Right ventricle myocardium inferior (tissue), 1 donor: ENCODE measurements at regions not wholly inside any gene's neighbourhood (a gene's known extent, or its start where the extent isn't known, plus 50 kb on each side); places are given as distances from the start of the nearest gene placed in this dataset.
"Not testable (repeated sequence)": the region's sequence is repeated elsewhere in the genome, so short reads cannot be mapped to it uniquely, and the experiment has no call there.

Experiments
- ATAC-seq: fragments of 200-7000 bp; cut with Tn5 transposase; one replicate; pipeline ENCODE4 v1.9.1; 2020; ENCODE audit warnings: mild to moderate bottlenecking, moderate library complexity
- DNase-seq: peaks from one replicate; pipeline ENCODE4 v3.0.0; 2021; ENCODE audit errors: missing footprints
- intact Hi-C: fragments of 100-400 bp; cut with DNase I; formaldehyde crosslinking; loops from one replicate; pipeline ENCODE4 v1.11.0; 2022
- donor health status: DM: no; HTN: yes; CAD: no; lungs with severe emphysema.

DNA sequence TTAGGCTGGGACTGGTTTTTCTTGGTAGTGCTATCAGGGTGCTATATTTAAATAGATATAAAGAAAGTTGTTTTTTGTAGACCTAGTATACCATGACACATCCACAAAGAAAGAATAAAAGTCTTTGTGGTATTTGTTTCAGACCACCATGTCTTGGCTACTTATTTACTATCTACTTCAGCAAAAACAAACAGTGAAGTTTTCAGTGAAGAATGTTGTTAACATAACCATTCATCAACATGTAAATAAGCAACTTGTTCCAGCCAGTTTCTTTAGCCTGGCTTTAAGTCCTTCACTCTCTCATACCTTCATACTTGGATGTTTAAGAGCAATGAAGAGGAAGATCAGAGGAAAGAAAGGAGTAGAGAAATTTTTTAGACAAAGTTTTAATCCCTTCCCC, 624.1 kb downstream of the CD109 start:
- intact Hi-C loops: no loop called here
- no peak for ATAC-seq
- no peak for DNase-seq

DNA sequence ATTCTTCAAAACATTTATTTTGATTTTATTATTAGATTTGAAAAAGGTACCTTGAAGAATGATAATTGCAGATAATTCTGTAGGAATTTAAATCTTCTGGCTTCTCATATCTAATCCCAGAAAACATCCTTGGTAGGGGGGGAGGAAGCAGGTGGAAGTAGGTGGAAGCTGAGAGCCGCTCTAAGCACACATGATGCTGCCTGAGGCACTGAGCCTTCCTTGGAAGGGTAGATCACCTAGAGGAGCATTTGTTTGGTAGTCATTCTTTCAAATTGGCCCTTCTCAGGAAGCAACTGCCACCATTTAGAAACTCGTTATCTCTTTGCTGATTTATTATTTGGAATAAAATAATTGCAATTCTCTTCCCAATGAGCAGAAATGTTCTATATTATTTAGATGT, 623.3 kb downstream of the CD109 start:
- no peak for DNase-seq
- intact Hi-C loops: no loop called here
- no peak for ATAC-seq

DNA sequence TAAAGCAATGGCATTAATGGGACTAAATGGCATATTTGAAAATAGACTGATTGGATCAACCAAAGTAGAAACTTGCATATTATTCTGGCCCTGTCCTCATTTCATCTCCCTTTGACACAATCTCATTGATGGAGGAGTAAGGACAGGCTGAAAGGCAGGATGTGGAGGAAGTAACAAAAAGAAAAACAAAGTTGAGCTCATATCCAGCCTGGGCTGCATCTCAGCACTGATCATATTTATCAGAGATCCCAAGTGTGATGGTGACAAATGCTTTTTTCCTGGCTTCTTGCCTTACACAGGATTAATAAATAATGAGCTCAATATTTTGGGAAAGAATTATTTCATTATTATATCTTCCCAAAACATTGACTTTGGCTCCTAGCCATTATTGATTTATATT, 622.7 kb downstream of the CD109 start:
- intact Hi-C loops: no loop called here
- DNase-seq (no peak), ATAC-seq (no peak)

- ATAC-seq: no peak
- intact Hi-C loops: no loop called here
- no peak for DNase-seq
Measured at GRCh38 chr6:74312081-74312480, 616.1 kb downstream of the CD109 start.

GRCh38 chr6:74311431-74311830, 615.4 kb downstream of the CD109 start:
- intact Hi-C loops: no loop called here
- DNase-seq (no peak), ATAC-seq (no peak)

GRCh38 chr6:74289884-74290283, 593.9 kb downstream of the CD109 start:
- no peak for DNase-seq
- intact Hi-C loops: no loop called here
- ATAC-seq: no peak

- intact Hi-C loops: no loop called here
- ATAC-seq: no peak
- no peak for DNase-seq
Measured at GRCh38 chr6:74287932-74288331, 591.9 kb downstream of the CD109 start.

GRCh38 chr6:74287441-74287840, 591.4 kb downstream of the CD109 start:
- intact Hi-C loops: no loop called here
- ATAC-seq (no peak), DNase-seq (no peak)

GRCh38 chr6:74284284-74284683, 588.3 kb downstream of the CD109 start:
- DNase-seq (no peak), ATAC-seq (no peak)
- intact Hi-C loops: no loop called here

DNA sequence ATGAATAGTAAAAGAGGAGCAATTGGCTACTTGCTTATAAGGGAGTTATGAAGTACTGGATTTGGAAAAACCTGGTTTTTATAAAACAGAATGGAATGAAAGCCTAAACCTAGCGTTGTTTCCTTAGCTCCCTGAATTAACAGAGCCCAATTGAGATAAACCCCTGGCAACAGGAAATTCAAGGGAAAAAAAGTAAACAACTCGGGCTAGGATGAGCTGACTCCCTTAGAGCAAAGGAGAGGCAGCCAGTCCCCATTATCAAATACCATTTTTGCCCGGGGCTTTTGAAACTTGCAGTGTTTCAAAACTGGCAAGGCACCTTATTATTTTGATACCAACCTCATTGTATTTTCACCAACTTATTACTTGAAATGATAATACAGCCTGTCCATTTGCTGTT, 587.5 kb downstream of the CD109 start:
- ATAC-seq: no peak
- DNase-seq: no peak
- intact Hi-C loops: no loop called here

- peak; percentile 50 for DNase-seq
- no peak for ATAC-seq
- intact Hi-C loops: no loop called here
Measured at GRCh38 chr6:74282143-74282689, 586.2 kb downstream of the CD109 start.

- intact Hi-C loops: no loop called here
- no peak for ATAC-seq
Measured at GRCh38 chr6:74280130-74280692, 584.2 kb downstream of the CD109 start.

DNA sequence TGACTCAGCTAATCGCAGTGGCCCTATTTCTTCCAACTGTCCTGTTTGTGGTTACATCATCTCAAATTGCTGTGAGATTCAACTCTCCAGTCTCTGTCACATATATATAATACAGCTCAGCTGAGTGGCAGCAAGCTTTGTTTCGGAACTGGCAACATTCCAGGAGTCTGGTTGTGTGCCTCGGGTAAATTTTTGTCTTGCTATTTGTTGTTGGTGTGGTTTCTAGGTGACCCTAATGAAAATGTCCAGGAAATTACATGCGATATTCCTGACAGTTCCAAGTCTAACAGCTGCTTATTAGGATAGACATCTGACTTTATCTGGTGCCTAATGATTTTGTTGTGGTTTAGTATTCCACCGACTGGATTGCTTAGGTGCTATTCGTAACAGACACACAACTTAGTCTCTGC, 581.8 kb downstream of the CD109 start:
- DNase-seq (no peak), ATAC-seq (no peak)
- intact Hi-C loops: no loop called here

More at GRCh38 chr6:74280130-74280692, 584.2 kb downstream of the CD109 start:
- no peak for DNase-seq

DNA sequence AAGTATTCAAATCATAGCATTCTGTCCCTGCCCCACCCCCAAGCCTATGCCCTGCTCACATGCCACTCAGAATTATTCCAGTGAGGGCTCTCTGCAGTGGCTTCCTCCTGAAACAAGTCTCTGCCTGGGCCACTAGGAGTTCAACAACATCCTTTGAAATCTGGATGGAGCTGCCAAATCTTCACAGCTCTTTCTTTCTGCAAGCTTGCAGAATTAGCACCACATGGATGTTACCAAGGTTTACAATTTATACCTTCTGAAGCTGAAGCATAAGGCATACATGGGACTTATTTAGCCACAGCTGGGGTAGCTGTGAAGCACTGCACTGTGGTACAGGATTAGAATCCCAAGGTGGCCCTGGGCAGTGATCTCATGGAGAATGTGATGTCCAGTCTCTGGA, 577.5 kb downstream of the CD109 start:
- ATAC-seq (no peak), DNase-seq (no peak)
- intact Hi-C loops: no loop called here

- intact Hi-C loops: no loop called here
- ATAC-seq (no peak), DNase-seq (no peak)
Measured at GRCh38 chr6:74269600-74269858, 573.5 kb downstream of the CD109 start.

DNA sequence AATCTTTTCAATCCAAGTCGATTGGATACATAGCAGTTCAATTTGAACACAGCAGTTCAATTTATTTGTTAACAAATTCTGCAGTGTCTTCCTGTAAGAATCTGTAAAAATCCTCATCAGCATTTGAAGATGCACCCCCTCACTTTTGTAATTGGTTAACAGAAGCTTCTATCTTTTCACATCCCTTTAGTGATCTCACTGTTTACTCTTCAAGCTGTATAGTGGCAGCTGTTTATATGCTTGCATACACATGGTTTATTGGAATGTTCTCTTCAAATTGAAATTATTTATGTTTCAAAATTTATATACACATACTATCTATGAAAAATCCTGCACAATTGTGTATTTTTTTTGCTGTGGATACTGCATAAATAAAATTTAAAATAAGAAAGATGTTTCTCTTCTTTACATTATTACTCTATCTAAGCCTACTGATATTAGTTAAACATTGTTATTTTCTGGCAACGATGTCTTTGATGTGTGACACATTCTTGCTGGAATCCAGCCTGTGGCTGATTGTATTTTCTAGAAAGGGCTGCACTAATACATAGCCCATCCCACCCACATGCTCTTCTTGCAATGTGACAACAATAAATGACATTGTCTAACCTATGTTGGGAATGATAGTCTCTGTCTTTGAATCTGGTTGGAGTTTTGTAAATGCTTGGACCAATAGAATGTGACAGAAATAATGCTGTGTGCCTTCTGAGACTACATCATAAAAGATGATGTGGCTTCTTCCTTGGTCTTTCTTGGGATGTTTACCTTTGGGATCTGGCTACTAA, 573.0 kb downstream of the CD109 start:
- DNase-seq (no peak), ATAC-seq (no peak)
- intact Hi-C loops: no loop called here

DNA sequence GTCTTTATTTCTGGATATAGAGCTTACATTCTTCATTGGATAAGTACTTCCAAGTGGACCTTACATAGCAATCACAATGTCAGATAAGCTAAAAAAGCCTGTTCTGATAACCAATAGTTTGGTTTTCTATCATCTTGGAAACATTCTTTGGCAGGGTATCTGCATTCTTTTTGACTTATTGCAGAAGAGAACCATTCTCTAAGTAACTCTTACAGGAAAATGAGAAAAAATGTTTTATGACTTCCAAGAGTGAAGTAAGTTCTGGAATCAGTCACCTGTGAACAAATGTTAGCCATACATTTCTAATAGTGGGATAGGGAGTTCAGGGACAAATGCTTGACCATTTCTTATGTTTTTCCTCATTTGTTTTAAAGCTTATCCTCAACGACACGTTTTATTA, 564.0 kb downstream of the CD109 start:
- intact Hi-C loops: no loop called here
- ATAC-seq: no peak
- DNase-seq: no peak

DNA sequence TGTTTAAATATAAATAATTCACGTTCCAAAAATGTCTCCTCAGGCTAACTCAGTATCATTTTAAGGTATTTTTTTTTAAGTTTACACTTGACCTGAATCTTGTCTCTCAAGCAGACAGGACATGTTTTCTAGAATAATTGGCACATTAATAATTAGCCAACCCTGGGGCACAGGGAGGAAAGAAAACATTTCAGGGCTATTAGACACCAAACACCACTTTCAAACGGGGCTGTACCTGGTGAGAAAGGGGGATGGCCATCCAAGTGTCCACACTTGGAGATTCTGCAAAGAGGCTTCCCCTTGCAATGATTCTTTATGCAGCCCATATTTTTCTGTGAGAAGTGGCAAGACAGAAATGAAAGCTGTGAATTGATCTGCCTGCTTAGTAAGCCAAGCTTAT, 560.8 kb downstream of the CD109 start:
- no peak for ATAC-seq
- no peak for DNase-seq
- intact Hi-C loops: no loop called here

- DNase-seq: no peak
- intact Hi-C loops: no loop called here
- no peak for ATAC-seq
Measured at GRCh38 chr6:74256381-74256780, 560.4 kb downstream of the CD109 start.

DNA sequence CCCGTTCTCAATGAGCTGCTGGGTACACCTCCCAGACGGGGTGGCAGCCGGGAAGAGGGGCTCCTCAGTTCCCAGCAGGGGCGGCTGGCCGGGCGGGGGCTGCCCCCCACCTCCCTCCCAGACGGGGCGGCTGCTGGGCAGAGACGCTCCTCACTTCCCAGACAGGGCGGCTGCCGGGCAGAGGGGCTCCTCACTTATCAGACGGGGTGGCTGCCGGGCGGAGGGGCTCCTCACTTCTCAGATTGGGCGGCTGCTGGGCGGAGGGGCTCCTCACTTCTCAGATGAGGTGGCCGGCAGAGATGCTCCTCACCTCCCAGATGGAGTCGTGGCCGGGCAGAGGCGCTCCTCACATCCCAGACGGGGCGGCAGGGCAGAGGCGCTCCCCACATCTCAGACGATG, 559.0 kb downstream of the CD109 start:
- ATAC-seq, intact Hi-C loops: not testable (repeated sequence)
- peak; percentile 40 for DNase-seq

DNA sequence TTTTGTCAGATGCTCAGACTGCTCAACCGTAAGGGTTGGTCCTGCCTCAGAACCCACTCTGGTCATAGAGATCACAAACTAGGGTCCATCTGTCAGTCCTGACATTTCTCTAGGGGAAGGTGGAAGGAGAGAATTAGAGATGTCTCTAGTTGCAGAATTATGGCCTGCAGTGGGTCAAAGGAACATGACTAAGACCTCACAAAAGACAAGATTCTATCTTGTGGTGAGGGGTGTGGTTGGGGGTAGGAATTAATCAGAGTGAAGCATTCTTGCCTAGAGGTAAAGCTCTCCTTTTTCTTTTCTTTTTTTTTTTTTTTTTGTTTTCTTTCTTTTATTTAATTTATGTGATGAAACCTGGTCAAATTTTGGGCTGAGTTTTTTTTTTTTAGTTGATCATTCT, 558.1 kb downstream of the CD109 start:
- intact Hi-C loops, ATAC-seq, DNase-seq: not testable (repeated sequence)
